HCT116 (cell line): ENCODE measurements at regions not wholly inside any gene's neighbourhood (a gene's known extent, or its start where the extent isn't known, plus 50 kb on each side); places are given as distances from the start of the nearest gene placed in this dataset.

Experiments
- ATAC-seq: fragments of 200-7000 bp; cut with Tn5 transposase; 2 replicates; pipeline ENCODE4 v1.9.1; 2020; ENCODE audit warnings: mild to moderate bottlenecking, moderate library complexity
- BruUV-seq: library from RNA; stranded (reverse); fragments of 400-500 nt; replicated peaks from 2 replicates; lab custom pipeline; 2021; lab: Mats Ljungman, UMichigan
- CTCF ChIA-PET: fragments of 300-600 bp; sonication (Branson Sonifier 250); formaldehyde crosslinking; loops from one replicate; lab custom pipeline; 2021; ENCODE audit warnings: antibody characterized with exemption; lab: Charles Lee
- POLR2A ChIA-PET: fragments of 300-600, 350-600 bp; sonication (Branson Sonifier 250); formaldehyde crosslinking; loops from one replicate; lab custom pipeline; 2021; ENCODE audit warnings: antibody characterized with exemption; lab: Charles Lee
- RAD21 ChIA-PET, 2 experiments: fragments of 300-600 bp; sonication (Branson Sonifier 250); formaldehyde crosslinking; loops; one replicate each; lab custom pipeline; 2023; ENCODE audit warnings: low total read pairs in 2 of 2; ENCODE audit not compliant: uncharacterized antibody in 2 of 2, unreplicated experiment in 2 of 2, low non-redundant PET in 1 of 2; lab: Charles Lee
- DNase-seq: peaks from one replicate; pipeline ENCODE4 v3.0.0-alpha.2; 2010; ENCODE audit warnings: low read depth, low spot score
- H2AFZ ChIP-seq: fragments of 200-600 bp; shearing (Covaris generic), sonication (generic); 2 replicates; pipeline ENCODE4 v1.6.1; 2017; ENCODE audit warnings: low read depth, mixed run types, mixed read lengths, antibody characterized with exemption, low read length; ENCODE audit not compliant: poor library complexity, severe bottlenecking
- H3K27ac ChIP-seq: 2 replicates; pipeline ENCODE4 v1.5.1; 2012; ENCODE audit warnings: low read depth, low read length
- H3K27me3 ChIP-seq: fragments of 200-600 bp; sonication (generic); 2 replicates; pipeline ENCODE4 v1.6.1; 2016; ENCODE audit warnings: mixed run types, low read length, mixed read lengths; ENCODE audit not compliant: insufficient read depth
- H3K36me3 ChIP-seq, 2 experiments: fragments of 200-500 bp in 1 of 2; fragments of 200-600 bp in 1 of 2; sonication (Bioruptor generic) in 1 of 2; sonication (generic) in 1 of 2; 2 replicates each; pipeline versions ENCODE4 v1.5.1 to v1.6.1; 2014 to 2016; ENCODE audit warnings: low read length in 2 of 2, inconsistent platforms in 1 of 2, mixed read lengths in 1 of 2, mixed run types in 1 of 2; ENCODE audit not compliant: insufficient read depth in 2 of 2, control insufficient read depth in 1 of 2
- H3K4me1 ChIP-seq, 2 experiments: fragments of 200-600 bp in 1 of 2; sonication (generic) in 1 of 2; 2 replicates each; pipeline versions ENCODE4 v1.5.1 to v1.6.1; 2012 to 2017; ENCODE audit warnings: low read length in 2 of 2, inconsistent platforms in 1 of 2, mild to moderate bottlenecking in 1 of 2, mixed read lengths in 1 of 2, mixed run types in 1 of 2, moderate library complexity in 1 of 2; ENCODE audit not compliant: insufficient read depth in 2 of 2, control insufficient read depth in 1 of 2
- H3K4me2 ChIP-seq: fragments of 200-600 bp; sonication (generic); 2 replicates; pipeline ENCODE4 v1.6.1; 2017; ENCODE audit warnings: mixed run types, low read length, mixed read lengths
- H3K4me3 ChIP-seq, 2 experiments: fragments of 200-600 bp in 1 of 2; sonication (generic) in 1 of 2; replicated peaks in 1 of 2; 2 replicates each; pipeline ENCODE4 v1.5.1; 2011 to 2016; ENCODE audit warnings: low read length in 2 of 2, control low read depth in 1 of 2, low read depth in 1 of 2, mild to moderate bottlenecking in 1 of 2, mixed read lengths in 1 of 2, mixed run types in 1 of 2
- H3K79me2 ChIP-seq: fragments of 200-600 bp; sonication (generic); 2 replicates; pipeline ENCODE4 v1.6.1; 2017; ENCODE audit warnings: mild to moderate bottlenecking, mixed run types, low read length, moderate library complexity, mixed read lengths; ENCODE audit not compliant: insufficient read depth
- H3K9ac ChIP-seq: fragments of 200-600 bp; sonication (generic); 2 replicates; pipeline ENCODE4 v1.6.1; 2016; ENCODE audit warnings: low read length, mixed read lengths
- H3K9me2 ChIP-seq: fragments of 200-600 bp; sonication (generic), shearing (Covaris generic); 2 replicates; pipeline ENCODE4 v1.6.1; 2017; ENCODE audit warnings: mixed run types, mild to moderate bottlenecking, moderate library complexity; ENCODE audit not compliant: insufficient read depth
- H3K9me3 ChIP-seq, 2 experiments: fragments of 200-500 bp in 1 of 2; fragments of 200-600 bp in 1 of 2; sonication (Bioruptor generic) in 1 of 2; sonication (generic) in 1 of 2; 2 replicates each; pipeline ENCODE4 v1.6.1; 2014 to 2017; ENCODE audit warnings: low read length in 2 of 2, mixed read lengths in 2 of 2, inconsistent platforms in 1 of 2, low read depth in 1 of 2, mild to moderate bottlenecking in 1 of 2, mixed run types in 1 of 2, moderate library complexity in 1 of 2; ENCODE audit not compliant: control insufficient read depth in 1 of 2, insufficient read depth in 1 of 2
- H4K20me1 ChIP-seq: fragments of 200-600 bp; sonication (generic), shearing (Covaris generic); 2 replicates; pipeline ENCODE4 v1.6.1; 2017; ENCODE audit warnings: mixed run types, mild to moderate bottlenecking, moderate library complexity; ENCODE audit not compliant: insufficient read depth
- CTCF ChIP-seq, 3 experiments: fragments of 200-600 bp in 1 of 3; sonication (generic) in 1 of 3; IDR thresholded peaks in 2 of 3; conservative IDR thresholded peaks in 1 of 3; 2 replicates each; pipeline ENCODE4 v1.5.1; 2012 to 2017; ENCODE audit warnings: low read depth in 2 of 3, low read length in 2 of 3, antibody characterized with exemption in 1 of 3, borderline replicate concordance in 1 of 3, control low read depth in 1 of 3, mild to moderate bottlenecking in 1 of 3, mixed read lengths in 1 of 3, mixed run types in 1 of 3, moderate library complexity in 1 of 3; ENCODE audit not compliant: insufficient read depth in 1 of 3
- EGR1 ChIP-seq: IDR thresholded peaks from 2 replicates; pipeline ENCODE4 v1.6.1; 2012; ENCODE audit warnings: low read depth
- JUND ChIP-seq: IDR thresholded peaks from 2 replicates; pipeline ENCODE4 v1.6.1; 2012
- RAD21 ChIP-seq: IDR thresholded peaks from 2 replicates; pipeline ENCODE4 v1.6.1; 2012; ENCODE audit warnings: low read depth, mild to moderate bottlenecking
- REST ChIP-seq: IDR thresholded peaks from 2 replicates; pipeline ENCODE4 v1.6.1; 2012; ENCODE audit warnings: low read depth
- intact Hi-C: fragments of 100-400 bp; cut with micrococcal nuclease; formaldehyde crosslinking; loops from 2 replicates; pipeline ENCODE4 v1.10.0; 2022

GRCh38 chr3:139113231-139113992, 68.7 kb upstream of the PRR23C start:
- H3K36me3 ChIP-seq = no peaks in the 10 kb centered on the region
- H3K9ac ChIP-seq = no peak overlapping the region
- ATAC-seq (peak; percentile 64), DNase-seq (peak; percentile 21)
- ChIA-PET POLR2A (interaction anchor here (0.6 to 1.6 kb wide), 4 partner anchors 89 to 216 kb away, joined by 3 to 7 read pairs (median 4); no protein-coding TSS in a partner anchor), CTCF (interaction anchor here (0.7 to 3.7 kb wide), 14 partner anchors 9 to 241 kb away, joined by 3 to 116 read pairs (median 6); no protein-coding TSS in a partner anchor), RAD21 (interaction anchor here (0.6 to 2.7 kb wide), 9 partner anchors 39 to 215 kb away, joined by 3 to 27 read pairs (median 4); no protein-coding TSS in a partner anchor)
- intact Hi-C loops = loop anchor here (2.0 to 5.0 kb wide), 4 partner anchors 89 to 449 kb away; no protein-coding TSS in a partner anchor
- no peaks in the 10 kb centered on the region for H3K27me3 ChIP-seq
- no peak overlapping the region for H3K4me3 ChIP-seq
- H3K9me2 ChIP-seq = no peaks in the 10 kb centered on the region
- TF ChIP-seq REST (no peak), CTCF (IDR thresholded peaks at IDR 0.05 in 2 of 3, conservative IDR thresholded peaks at IDR 0.05 in 1 of 3; ENCODE audit: borderline replicate concordance in 1 of 3, insufficient read depth in 1 of 3, low read depth in 2 of 3, low read length in 2 of 3) (peak in 2 of 3 experiments; percentile 45 to 47; a peak in 3 of 6 replicates), EGR1 (no peak), RAD21 (peak; percentile 79), JUND (no peak)
- H3K79me2 ChIP-seq = no peaks in the 10 kb centered on the region
- peak overlapping the region; percentile 19; the same call in 1 of the 2 replicates for H3K27ac ChIP-seq
- H2AFZ ChIP-seq = peak overlapping the region; percentile 46
- peaks cover 10 to 44% of the 10 kb centered on the region in 2 experiments; a peak in 3 of 4 replicates for H3K4me1 ChIP-seq
- H3K4me2 ChIP-seq = no peak overlapping the region
- H4K20me1 ChIP-seq = no peaks in the 10 kb centered on the region
- BruUV-seq = no TSS peak
- no peaks in the 10 kb centered on the region for H3K9me3 ChIP-seq
